CMK (cell line): ENCODE measurements at regions not wholly inside any gene's neighbourhood (a gene's known extent, or its start where the extent isn't known, plus 50 kb on each side); places are given as distances from the start of the nearest gene placed in this dataset.
"Not testable (repeated sequence)": the region's sequence is repeated elsewhere in the genome, so short reads cannot be mapped to it uniquely, and the experiment has no call there.

Experiments
- DNase-seq: peaks from one replicate; pipeline ENCODE4 v3.0.0-alpha.2; 2010; ENCODE audit warnings: low read depth

DNA sequence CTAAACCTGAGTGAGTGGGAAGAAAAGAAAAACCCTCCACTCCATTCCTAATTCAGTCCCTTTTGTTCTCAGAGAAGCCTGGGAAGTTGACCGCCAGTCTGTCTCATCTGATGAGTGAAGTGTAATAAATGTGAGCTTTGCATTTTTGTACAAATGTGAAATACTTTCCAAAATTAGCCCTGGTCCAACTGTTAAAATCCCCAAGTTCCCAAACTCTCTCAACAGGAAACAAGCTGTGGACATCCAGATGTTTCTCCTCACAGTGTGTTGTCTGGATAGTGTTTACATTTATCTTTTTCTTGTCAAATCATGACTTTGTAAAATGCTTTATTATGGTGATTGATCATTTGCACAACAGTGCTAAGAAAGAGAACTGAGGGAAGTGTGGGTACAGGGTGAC, 145.1 kb downstream of the TM2D1 start:
- no peak for DNase-seq

DNA sequence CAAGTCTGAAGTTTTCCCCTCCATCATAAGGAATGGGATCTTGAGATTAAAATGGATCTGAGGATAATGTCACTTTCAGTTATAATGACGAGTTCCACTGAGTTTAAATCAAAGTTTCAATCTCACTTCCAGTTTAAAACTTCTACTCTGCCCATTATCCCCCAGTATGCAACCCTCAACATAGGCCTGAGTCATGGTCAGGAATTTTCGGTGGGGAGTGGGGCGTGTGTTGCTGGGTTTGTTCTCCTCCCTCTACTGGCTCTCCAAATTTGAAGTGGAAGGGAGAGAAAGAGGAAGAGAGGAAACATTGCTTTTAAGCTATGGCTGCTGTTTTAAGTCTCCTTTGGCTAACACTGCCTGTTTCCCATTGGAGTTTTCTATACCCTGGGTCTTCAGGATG, 152.9 kb downstream of the TM2D1 start:
- DNase-seq, result no peak

DNA sequence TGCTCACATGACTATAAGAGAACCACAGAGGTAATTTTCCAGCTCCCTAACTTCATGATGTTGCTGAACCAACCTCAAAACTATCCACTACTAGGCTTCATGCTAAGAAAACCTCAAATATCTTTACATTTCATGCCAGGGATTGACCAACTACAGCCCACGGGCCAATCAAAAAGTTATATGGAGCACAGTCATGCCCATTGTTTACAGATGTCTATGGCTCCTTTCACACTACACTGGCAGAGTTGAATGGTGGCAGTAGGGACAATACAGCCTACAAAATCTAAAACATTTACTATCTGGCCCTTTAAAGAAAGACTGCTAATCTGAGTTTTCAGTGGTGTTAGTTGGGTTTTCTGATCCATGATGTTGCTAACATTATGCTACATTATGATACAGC, 154.8 kb downstream of the TM2D1 start:
- no peak for DNase-seq

DNA sequence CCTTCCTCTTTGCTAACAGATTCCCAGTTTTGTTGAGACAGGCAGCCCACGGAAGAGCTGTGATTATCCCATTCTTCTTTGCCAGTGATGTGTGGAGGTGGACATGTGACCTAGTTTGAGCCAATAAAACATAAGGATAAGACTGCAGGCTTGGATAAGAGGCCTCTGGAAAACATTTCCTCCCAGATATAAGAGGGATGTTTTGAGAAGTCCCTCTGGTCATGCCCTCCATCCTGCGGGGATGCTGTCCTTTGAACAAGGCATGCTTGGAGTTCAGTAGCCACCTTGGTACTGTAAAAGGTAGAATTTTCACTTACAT, 155.7 kb downstream of the TM2D1 start:
- no peak for DNase-seq

DNA sequence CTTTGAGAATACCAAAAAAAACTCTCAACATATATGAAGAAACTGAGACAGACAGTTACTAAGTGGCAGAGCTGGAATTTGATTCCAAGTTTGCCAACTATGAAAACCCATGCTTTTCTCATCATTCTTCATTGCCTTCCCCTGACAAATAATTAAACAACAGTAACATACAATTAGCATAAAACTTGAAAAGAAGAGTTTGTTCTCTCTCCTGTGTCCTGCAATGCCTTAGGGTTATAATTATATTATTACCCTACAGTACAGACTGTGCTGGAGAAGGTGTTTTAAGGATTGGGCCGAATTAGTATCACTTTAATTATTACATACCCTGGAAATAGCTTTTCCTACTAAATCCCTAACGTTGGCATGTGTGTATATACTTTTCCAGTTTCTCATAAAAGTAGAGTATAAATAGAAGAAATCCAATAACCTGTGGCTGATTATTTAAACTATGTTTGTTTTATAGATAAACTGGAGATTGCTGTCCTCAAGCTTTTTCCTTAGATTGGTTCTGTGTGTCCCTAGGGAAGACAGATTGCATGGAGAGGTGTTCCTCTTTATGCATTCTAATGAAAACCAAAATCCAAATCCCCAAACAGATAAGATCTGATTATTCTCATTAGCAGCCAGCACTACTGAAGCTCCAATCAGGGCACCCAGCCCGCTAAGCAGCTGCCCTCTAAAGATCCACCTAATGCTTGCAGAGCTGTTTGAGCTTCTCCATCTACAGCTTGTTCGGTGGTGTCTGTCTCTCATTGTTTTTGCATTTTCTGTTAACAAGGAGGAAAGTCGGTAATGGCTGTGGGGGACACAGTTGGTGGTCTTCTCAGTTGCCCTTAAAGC, 156.3 kb downstream of the TM2D1 start:
- DNase-seq, result no peak

DNA sequence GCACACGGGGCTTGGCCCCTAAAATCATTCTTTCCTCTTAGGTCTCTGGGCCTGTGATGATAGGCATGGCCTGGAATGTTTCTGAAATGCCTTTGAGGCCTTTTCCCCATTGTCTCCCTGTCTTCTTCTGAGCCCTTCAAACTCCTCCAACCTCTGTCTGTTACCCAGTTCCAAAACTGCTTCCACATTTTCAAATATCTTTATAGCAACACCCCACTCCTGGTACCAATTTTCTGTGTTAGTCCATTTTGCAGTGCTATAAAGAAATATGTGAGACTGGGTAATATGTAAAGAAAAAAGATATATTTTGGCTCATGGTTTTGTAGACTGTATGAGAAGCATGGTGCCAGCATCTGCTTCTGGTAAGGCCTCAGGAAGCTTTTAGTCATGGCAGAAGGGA, 158.8 kb downstream of the TM2D1 start:
- no peak for DNase-seq

DNA sequence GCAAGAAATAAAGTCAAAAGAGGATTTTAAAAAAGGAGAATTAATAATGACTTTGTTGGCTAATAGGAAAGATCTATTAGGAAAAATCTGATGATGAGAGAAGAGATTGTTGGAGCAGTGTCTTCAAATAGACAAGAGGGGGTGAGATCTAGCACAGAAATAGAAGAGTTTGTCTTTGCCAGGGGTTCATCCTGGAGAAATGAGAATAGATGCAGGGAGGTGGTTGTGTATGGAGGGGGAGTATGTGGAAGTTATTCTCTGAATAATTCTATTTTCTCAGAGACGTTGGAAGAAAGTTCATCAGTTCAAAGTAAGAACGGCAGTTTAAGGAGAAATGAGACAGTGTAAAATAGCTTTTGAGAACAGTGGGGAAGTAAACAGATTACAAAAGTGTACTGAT, 161.3 kb downstream of the TM2D1 start:
- no peak for DNase-seq

DNA sequence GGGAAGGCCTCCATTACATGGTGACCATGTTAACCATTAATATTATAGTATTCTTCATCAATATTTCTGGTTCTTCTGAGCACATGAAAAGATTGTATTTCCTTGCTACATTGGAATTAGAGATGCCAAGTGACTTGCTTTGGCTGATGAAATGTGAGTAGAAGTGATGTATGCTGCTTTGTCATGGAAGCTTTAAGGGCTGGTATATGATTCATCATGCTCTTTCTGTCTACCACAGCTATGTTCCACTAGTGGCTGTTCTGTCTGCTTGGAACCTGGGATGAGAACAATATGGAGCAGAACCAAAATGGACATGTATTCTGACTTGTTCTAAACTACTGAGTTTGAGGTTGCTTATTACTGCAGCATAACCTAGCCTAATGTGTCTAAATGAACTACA, 163.3 kb downstream of the TM2D1 start:
- DNase-seq, result no peak

DNA sequence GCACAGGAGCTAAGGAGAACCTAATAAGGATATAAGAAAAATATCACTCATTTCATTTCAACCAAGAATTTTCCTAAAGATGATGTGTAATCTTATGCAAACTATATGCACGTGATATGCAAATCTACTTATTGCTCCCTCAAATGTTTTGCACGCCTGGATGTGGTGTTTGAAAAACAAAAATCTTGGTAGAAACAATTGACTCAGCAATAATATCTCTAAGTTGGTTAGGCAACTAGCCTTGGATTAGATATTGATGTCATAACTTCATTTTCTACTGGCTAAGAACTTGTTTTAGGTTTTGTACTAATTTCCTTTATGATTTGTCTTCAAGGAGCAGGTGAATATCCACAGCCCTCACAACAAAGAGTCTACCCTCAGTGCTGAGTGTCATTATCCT, 164.6 kb downstream of the TM2D1 start:
- no peak for DNase-seq

DNA sequence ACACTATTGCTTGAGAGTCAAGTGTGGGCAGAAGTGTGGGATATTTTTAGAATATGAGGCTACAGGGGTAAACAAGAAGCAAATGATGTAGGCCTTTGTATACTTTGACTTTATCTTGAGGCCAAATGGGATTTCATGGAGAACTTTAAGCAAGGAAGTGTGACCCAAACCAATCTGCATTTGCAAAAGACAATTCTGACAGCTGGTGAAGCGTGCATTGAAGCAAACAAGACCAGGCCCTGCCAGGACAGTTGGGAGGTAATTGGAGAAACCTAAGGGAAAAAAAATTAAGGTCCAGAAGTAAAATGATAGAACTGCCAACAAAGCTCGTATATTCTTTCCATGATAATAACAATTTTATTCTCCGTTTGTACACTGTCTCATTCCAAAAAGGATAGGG, 168.3 kb downstream of the TM2D1 start:
- DNase-seq, result no peak

DNA sequence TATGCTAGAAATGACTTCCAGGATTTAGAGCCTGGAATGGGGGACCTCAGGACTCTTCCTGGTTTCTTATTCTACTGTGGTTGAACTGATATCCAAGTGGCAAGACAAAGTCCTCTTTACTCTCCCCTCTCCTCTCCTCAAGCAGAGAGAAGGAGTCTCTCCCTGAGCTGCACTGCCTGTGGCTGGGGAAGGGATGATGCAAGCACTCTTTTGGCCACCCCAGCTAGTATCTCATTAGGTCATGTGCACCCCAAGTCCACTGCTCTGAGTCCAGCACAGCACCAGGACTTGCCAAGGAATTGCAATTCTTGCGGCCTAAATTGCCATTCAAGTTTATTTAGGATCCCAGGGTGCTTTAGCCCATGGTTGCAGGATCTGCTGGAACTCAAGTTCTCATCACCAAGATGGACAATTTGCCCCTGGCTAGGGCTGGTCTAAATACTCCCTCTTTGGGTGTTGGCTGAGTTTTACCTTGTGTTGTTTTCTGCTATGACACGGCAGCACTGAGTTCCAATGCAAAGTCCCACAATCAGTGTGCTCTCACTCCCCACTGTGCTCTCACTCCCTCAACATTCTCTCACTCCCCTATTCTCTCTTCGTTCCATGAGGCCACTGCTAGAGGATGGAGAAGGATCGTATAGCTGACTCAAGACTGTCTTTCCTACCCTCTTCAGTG, 172.2 kb downstream of the TM2D1 start:
- DNase-seq, result no peak

DNA sequence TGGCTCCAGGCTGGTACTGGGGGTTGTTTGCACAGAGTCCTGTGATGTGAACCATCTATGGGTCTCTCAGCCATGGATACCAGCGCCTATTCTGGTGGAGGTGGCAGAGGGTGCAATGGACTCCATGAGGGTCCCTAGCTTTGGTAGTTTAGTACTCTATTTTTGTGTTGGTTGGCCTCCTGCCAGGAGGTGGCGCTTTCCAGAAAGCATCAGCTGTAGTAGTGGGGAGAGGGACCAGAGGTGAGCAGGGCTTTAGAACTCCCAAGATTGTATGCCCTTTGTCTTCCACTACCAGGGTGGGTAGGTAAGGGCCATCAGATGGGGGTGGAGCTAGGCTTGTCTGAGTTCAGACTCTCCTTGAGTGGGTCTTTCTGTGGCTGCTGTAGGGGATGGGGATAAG, 177.6 kb downstream of the TM2D1 start:
- not testable (repeated sequence) for DNase-seq

DNA sequence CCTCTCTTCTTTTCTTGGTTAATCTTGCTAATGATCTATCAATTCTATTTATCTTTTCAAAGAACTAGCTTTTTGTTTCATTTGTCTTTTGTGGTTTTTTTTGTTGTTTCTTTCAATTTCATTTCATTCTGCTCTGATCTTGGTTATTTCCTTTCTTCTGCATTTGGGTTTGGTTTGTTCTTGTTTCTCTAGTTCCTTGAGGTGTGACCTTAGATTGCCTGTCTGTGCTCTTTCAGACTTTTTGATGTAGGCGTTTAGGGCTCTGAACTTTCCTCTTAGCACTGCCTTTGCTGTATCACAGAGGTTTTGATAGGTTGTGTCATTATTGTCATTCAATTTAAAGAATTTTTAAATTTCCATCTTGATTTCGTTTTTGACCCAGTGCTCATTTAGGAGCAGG, 180.1 kb downstream of the TM2D1 start:
- DNase-seq, result not testable (repeated sequence)

DNA sequence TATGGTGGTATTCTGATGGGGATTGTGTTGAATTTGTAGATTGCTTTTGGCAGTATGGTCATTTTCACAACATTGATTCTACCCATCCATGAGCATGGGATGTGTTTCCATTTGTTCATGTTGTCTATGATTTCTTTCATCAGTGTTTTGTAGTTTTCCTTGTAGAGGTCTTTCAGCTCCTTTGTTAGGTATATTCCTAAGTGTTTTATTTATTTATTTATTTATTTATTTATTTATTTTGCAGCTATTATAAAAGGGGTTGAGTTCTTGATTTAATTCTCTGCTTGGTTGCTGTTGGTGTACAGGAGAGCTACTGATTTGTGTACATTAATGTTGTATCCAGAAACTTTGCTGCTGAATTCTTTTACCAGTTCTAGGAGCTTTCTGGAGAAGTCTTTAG, 181.4 kb downstream of the TM2D1 start:
- not testable (repeated sequence) for DNase-seq

DNA sequence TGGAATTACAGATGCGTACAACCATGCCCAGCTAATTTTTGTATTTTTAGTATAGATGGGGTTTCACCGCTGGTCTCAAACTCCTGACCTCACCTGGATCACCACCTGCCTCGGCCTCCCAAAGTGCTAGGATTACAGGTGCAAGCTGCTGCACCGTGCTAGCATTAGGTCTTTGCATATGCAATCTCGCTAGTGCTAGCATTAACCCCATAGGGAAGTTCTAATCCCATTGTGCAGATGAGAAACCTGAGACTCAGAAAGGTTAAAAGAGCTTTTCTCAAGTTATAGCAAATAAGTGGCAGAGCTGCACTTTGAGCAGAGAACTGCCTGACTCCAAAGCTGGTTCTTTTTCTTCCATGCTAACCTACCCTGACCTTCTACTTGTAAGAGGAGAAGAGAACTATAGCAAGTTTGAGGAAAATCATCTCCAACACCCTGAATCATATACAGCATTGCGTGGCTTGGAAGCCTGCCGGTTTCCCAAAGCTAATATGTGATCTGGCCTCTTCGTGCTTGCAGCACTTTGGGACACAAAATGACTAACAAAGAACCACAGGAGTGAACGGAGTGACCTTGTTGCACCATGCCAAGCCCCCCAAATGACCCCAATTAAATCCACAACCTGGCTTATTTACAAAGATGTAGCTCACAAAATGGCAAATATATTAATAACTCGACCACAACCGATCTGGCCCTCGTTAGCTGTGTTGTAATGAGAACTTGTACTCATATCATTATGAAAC, 185.1 kb downstream of the TM2D1 start:
- no peak for DNase-seq

DNA sequence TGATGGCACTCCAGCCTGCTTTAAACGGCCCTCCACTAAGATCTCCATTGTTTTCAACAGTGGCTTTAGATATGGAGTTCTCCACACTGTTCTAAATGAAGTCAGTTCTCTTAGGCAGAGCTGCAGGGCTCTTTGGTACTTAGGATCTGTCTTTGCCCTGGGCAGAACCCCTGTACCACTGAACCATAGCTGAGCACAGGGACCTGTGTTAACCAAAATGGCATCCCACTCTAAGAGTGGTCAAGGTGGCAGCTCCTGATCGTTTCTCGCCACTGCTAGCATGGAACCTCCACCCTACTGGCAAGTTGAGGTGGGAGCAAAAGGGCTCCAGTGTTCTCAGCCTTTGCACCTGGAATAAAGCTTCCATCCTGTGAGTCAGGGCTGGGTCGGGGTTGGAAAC, 186.7 kb downstream of the TM2D1 start:
- DNase-seq, result no peak

DNA sequence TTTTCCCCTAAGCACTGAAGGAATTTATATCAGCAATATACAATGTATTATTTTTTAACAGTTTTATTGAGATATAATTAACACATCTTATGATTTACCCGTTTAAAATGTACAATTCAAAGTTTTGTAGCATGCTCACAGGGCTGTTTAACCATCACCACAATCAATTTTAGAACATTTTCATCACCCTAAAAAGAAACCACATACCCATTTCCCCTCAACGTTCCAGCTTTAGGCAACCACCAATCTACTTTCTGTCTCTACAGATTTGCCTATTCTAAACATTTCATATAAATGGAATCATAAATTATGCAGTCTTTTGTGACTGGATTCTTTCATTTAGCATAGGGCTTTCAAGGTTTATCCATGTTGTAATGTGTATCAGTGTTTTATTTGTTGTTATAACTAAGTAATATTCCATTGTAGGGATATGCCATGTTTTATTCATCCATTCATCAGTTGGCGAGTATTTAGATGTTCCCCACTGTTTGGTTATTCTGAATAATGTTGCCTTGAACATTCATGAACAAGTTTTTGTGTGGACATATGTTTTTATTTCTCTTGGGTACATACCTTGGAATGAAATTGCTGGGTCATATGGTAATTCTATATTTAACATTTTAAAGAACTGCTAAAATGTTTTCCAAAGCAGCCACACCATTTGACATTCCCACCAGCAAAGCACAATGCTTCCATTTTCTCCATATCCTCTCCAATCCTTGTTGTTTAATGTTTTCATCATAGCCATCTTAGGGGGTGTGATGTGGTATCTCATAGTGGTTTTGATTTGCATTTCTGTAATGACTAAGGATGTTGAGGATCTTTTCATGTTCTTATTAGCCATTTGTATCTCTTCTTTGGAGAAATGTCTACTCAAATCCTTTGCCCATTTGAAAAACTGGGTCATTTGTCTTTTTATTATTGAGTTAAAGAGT, 188.5 kb downstream of the TM2D1 start:
- no peak for DNase-seq

DNA sequence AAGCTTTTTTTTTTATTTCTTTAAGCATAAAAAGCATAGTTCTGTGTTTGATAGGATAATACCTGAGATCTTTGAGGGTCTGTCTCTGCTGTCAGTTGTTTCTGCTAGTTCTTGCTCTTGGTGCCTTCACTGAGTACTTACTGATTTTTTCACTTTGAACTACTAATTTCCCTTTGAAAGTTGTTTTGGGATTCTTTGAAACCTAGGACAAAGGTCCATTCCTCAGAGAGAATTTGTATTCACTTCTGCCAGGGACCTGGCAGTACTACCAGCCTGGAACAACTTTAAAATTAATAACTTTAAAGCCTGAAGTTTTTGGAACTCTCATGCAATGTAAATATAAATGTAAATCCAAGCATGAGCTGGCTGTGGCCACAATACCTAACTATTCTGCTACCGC, 190.1 kb downstream of the TM2D1 start:
- no peak for DNase-seq

DNA sequence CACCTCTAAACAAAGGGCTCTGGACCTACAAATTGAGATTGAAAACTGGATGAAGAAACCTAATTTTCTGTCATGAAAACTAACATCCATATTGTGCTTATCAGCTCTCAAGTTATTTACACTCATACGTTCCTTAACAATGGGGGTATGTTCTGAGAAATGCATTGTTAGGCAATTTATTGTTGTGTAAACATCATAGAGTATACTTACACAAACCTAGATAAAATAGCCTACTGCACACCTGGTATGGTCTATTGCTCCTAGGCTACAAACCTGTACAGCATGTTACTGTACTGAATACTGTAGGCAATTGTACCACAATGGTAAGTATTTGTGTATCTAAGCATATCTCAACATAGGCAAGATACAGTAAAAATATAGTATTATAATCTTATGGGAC, 191.4 kb downstream of the TM2D1 start:
- no peak for DNase-seq

DNA sequence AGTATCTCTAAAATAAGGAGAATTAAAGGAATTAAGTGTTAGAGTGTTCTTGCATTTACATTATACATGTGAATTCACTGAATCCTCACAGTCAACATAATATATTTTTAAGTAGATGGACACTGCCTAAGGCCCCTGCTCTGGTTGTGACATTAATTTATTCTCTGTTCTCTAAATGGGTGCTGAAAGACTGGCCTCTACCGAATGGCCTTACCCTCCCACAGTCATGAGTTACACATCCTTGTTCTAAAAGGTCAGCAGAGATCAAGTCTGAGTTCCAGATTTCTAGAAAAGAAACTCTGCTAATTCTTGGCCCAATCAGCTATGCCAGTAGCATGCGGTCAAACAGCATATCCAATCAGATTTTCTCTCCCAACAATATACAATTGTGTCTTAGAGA, 193.2 kb downstream of the TM2D1 start:
- no peak for DNase-seq

DNA sequence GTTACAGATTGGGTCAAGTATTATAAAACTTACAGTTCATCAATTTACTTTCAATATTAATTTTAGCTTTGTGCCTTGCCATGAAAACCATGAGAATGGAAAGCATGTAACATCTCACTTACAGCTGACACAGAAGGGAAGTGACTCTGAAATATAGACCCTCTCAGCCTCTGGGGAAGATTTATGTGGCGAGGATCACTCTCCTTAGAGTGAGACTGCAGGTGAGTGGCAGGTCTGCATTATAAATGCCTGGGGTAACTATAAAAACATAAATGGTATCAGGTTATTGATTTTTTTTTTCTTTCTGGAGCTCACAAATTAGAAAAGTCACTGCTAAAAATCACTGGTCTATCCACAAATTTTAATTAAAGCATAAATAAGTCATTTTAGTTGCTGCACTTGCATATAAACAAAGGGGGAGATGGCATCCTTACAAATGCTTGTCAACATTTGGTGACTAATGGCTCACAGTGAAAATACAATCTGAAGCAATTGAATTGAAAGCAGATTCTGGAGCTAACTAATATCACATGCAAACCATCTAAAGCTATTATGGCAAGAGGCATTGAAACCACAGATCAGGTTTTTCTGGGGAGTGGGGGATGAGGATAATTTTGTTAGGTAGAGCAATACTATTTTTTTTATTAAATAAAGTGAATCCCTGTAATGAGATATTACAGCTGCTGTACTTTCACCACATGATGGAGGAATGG, 200.9 kb downstream of the TM2D1 start:
- DNase-seq, result no peak

DNA sequence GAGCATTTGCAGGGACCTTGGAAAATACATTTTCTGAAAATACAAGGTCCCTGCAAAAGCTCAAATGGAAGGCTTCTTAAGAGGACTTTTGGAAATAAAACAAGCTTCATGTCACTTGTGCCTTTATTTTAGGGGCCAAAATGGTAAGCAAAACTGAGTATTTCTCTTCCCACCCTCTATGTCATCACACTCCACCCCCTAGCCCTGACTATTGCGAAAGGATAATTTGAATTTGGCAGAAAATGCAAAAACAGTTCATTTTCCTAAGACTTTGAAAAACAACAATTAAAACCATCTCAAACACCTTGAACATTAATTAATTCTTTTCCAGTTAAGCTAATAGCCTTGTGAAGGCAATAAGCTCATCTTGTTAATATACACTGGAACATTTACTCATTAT, 201.7 kb downstream of the TM2D1 start:
- DNase-seq, result no peak
